ENCODE measurements at regions not wholly inside any gene's neighbourhood (a gene's known extent, or its start where the extent isn't known, plus 50 kb on each side); places are given as distances from the start of the nearest gene placed in this dataset.

GRCh38 chr11:95352733-95353346 is 121.8 kb upstream of the SESN3 start:
- Histone ChIP-seq H3K36me3 (ENCODE audit: control insufficient read depth, insufficient read depth, low read length) (no peaks in the 10 kb centered on the region), H3K27me3 (replicated peaks; ENCODE audit: control insufficient read depth, insufficient read depth, low read length) (no peaks in the 10 kb centered on the region), H3K4me3 (replicated peaks; ENCODE audit: low read depth, low read length) (no peak overlapping the region)
- TF ChIP-seq CTCF (IDR thresholded peaks at IDR 0.05; ENCODE audit: insufficient read depth, low read length, poor library complexity, severe bottlenecking): no peak
- DNase-seq (ENCODE audit: extremely low read depth, insufficient read length): no peak

GRCh38 chr11:95349345-95349942 is 118.4 kb upstream of the SESN3 start:
- Histone ChIP-seq H3K36me3 (ENCODE audit: control insufficient read depth, insufficient read depth, low read length) (no peaks in the 10 kb centered on the region), H3K4me3 (replicated peaks; ENCODE audit: low read depth, low read length) (no peak overlapping the region), H3K27me3 (replicated peaks; ENCODE audit: control insufficient read depth, insufficient read depth, low read length) (no peaks in the 10 kb centered on the region)
- no peak for TF ChIP-seq CTCF (IDR thresholded peaks at IDR 0.05; ENCODE audit: insufficient read depth, low read length, poor library complexity, severe bottlenecking)
- no peak for DNase-seq (ENCODE audit: extremely low read depth, insufficient read length)

- DNase-seq (ENCODE audit: extremely low read depth, insufficient read length): no peak
- no peaks in the 10 kb centered on the region for H3K36me3 ChIP-seq (ENCODE audit: control insufficient read depth, insufficient read depth, low read length)
- no peak overlapping the region for H3K4me3 ChIP-seq (replicated peaks; ENCODE audit: low read depth, low read length)
- H3K27me3 ChIP-seq (replicated peaks; ENCODE audit: control insufficient read depth, insufficient read depth, low read length): no peaks in the 10 kb centered on the region
- TF ChIP-seq CTCF (IDR thresholded peaks at IDR 0.05; ENCODE audit: insufficient read depth, low read length, poor library complexity, severe bottlenecking): no peak
Measured at GRCh38 chr11:95346265-95346664, 115.3 kb upstream of the SESN3 start.

GRCh38 chr11:95345651-95346050 is 114.6 kb upstream of the SESN3 start:
- Histone ChIP-seq H3K36me3 (ENCODE audit: control insufficient read depth, insufficient read depth, low read length) (no peaks in the 10 kb centered on the region), H3K4me3 (replicated peaks; ENCODE audit: low read depth, low read length) (no peak overlapping the region), H3K27me3 (replicated peaks; ENCODE audit: control insufficient read depth, insufficient read depth, low read length) (no peaks in the 10 kb centered on the region)
- TF ChIP-seq CTCF (IDR thresholded peaks at IDR 0.05; ENCODE audit: insufficient read depth, low read length, poor library complexity, severe bottlenecking): no peak
- no peak for DNase-seq (ENCODE audit: extremely low read depth, insufficient read length)

GRCh38 chr11:95344932-95345642 is 114.1 kb upstream of the SESN3 start:
- DNase-seq (ENCODE audit: extremely low read depth, insufficient read length): no peak
- no peak for TF ChIP-seq CTCF (IDR thresholded peaks at IDR 0.05; ENCODE audit: insufficient read depth, low read length, poor library complexity, severe bottlenecking)
- H3K27me3 ChIP-seq (replicated peaks; ENCODE audit: control insufficient read depth, insufficient read depth, low read length): no peaks in the 10 kb centered on the region
- no peak overlapping the region for H3K4me3 ChIP-seq (replicated peaks; ENCODE audit: low read depth, low read length)
- H3K36me3 ChIP-seq (ENCODE audit: control insufficient read depth, insufficient read depth, low read length): no peaks in the 10 kb centered on the region

Measured in GM06990 (cell line).